ENCODE measurements at regions not wholly inside any gene's neighbourhood (a gene's known extent, or its start where the extent isn't known, plus 50 kb on each side); places are given as distances from the start of the nearest gene placed in this dataset.

- Histone ChIP-seq H3K36me3 (ENCODE audit: control insufficient read depth, insufficient read depth, low read length) (no peaks in the 10 kb centered on the region), H3K27me3 (ENCODE audit: control insufficient read depth, insufficient read depth, low read length) (no peaks in the 10 kb centered on the region), H3K4me3 (ENCODE audit: low read depth, low read length) (no peak overlapping the region)
- ChIA-PET POLR2A (no interaction called here), CTCF (no interaction called here)
- DNase-seq (ENCODE audit: low read depth): no peak
- no peak for TF ChIP-seq CTCF (IDR thresholded peaks at IDR 0.05; ENCODE audit: insufficient read depth, low read depth, low read length)
These were observed 817.7 kb upstream of the IGFBP3 start for GRCh38 chr7:46738796-46739195.

- Histone ChIP-seq H3K36me3 (ENCODE audit: control insufficient read depth, insufficient read depth, low read length) (no peaks in the 10 kb centered on the region), H3K27me3 (ENCODE audit: control insufficient read depth, insufficient read depth, low read length) (no peaks in the 10 kb centered on the region), H3K4me3 (ENCODE audit: low read depth, low read length) (no peak overlapping the region)
- ChIA-PET CTCF (no interaction called here), POLR2A (no interaction called here)
- no peak for TF ChIP-seq CTCF (IDR thresholded peaks at IDR 0.05; ENCODE audit: insufficient read depth, low read depth, low read length)
- DNase-seq (ENCODE audit: low read depth): no peak
These were observed 817.1 kb upstream of the IGFBP3 start for GRCh38 chr7:46738165-46738564.

GRCh38 chr7:46725838-46726237 lies 804.8 kb upstream of the IGFBP3 start:
- CTCF ChIA-PET: interaction anchor here (0.7 to 1.4 kb wide), 2 partner anchors 11 to 22 kb away, joined by 3 to 4 read pairs; no protein-coding TSS in a partner anchor
- Histone ChIP-seq H3K4me3 (ENCODE audit: low read depth, low read length) (no peak overlapping the region), H3K36me3 (ENCODE audit: control insufficient read depth, insufficient read depth, low read length) (no peaks in the 10 kb centered on the region), H3K27me3 (ENCODE audit: control insufficient read depth, insufficient read depth, low read length) (no peaks in the 10 kb centered on the region; the same call in 1 of the 2 replicates)
- DNase-seq (ENCODE audit: low read depth): no peak
- TF ChIP-seq CTCF (IDR thresholded peaks at IDR 0.05; ENCODE audit: insufficient read depth, low read depth, low read length): no peak
- POLR2A ChIA-PET: no interaction called here

- no peak for DNase-seq (ENCODE audit: low read depth)
- no peaks in the 10 kb centered on the region for H3K36me3 ChIP-seq (ENCODE audit: control insufficient read depth, insufficient read depth, low read length)
- no peak for TF ChIP-seq CTCF (IDR thresholded peaks at IDR 0.05; ENCODE audit: insufficient read depth, low read depth, low read length)
- ChIA-PET POLR2A (no interaction called here), CTCF (interaction anchor here (0.7 to 1.4 kb wide), 2 partner anchors 10 to 21 kb away, joined by 3 to 4 read pairs; no protein-coding TSS in a partner anchor)
- H3K27me3 ChIP-seq (ENCODE audit: control insufficient read depth, insufficient read depth, low read length): no peaks in the 10 kb centered on the region; the same call in 1 of the 2 replicates
- no peak overlapping the region for H3K4me3 ChIP-seq (ENCODE audit: low read depth, low read length)
These were observed 804.1 kb upstream of the IGFBP3 start for GRCh38 chr7:46725136-46725535.

- no peak for TF ChIP-seq CTCF (IDR thresholded peaks at IDR 0.05; ENCODE audit: insufficient read depth, low read depth, low read length)
These were observed 802.7 kb upstream of the IGFBP3 start for GRCh38 chr7:46723742-46724141.

More at GRCh38 chr7:46723742-46724141, 802.7 kb upstream of the IGFBP3 start:
- Histone ChIP-seq H3K36me3 (ENCODE audit: control insufficient read depth, insufficient read depth, low read length) (no peaks in the 10 kb centered on the region), H3K27me3 (ENCODE audit: control insufficient read depth, insufficient read depth, low read length) (no peaks in the 10 kb centered on the region; the same call in 1 of the 2 replicates), H3K4me3 (ENCODE audit: low read depth, low read length) (no peak overlapping the region)
- DNase-seq (ENCODE audit: low read depth): no peak
- ChIA-PET POLR2A (no interaction called here), CTCF (interaction anchor here (1.0 to 1.7 kb wide), 3 partner anchors 13 to 19 kb away, joined by 3 to 4 read pairs (median 3); no protein-coding TSS in a partner anchor)
